B cell (primary cell): ENCODE measurements at regions not wholly inside any gene's neighbourhood (a gene's known extent, or its start where the extent isn't known, plus 50 kb on each side); places are given as distances from the start of the nearest gene placed in this dataset.
"Not testable (repeated sequence)": the region's sequence is repeated elsewhere in the genome, so short reads cannot be mapped to it uniquely, and the experiment has no call there.

Source experiments
- ATAC-seq: fragments of 200-7000 bp; cut with Tn5 transposase; one replicate; pipeline ENCODE4 v1.10.0; 2021; ENCODE audit warnings: low read depth, mild to moderate bottlenecking, moderate number of reproducible peaks, moderate library complexity
- CTCF ChIA-PET: fragments of 350-600 bp; sonication (Branson Sonifier 250); formaldehyde crosslinking; loops from one replicate; lab custom pipeline; 2021; ENCODE audit warnings: antibody characterized with exemption, inconsistent platforms; lab: Charles Lee
- POLR2A ChIA-PET: fragments of 350-600 bp; sonication (Branson Sonifier 250); formaldehyde crosslinking; loops from one replicate; lab custom pipeline; 2021; ENCODE audit warnings: antibody characterized with exemption; lab: Charles Lee
- DNase-seq: peaks from one replicate; pipeline ENCODE4 v3.0.0; 2013
- H2AFZ ChIP-seq: 2 replicates; pipeline ENCODE4 v1.6.1; 2012; ENCODE audit warnings: mild to moderate bottlenecking, low read depth, low read length; ENCODE audit not compliant: insufficient read depth, poor library complexity, severe bottlenecking
- H3K27ac ChIP-seq, 2 donors: 1 replicate in 1 of 2; 2 replicates in 1 of 2; pipeline ENCODE4 v1.5.1; 2012 to 2013; ENCODE audit warnings: low read length in 2 of 2, mild to moderate bottlenecking in 2 of 2, moderate library complexity in 1 of 2
- H3K27me3 ChIP-seq, 4 experiments: fragments of 200-600 bp in 1 of 4; sonication (generic) in 1 of 4; replicated peaks in 1 of 4; 1 replicate in 2 of 4; 2 replicates in 2 of 4; pipeline versions ENCODE4 v1.6.1 to v1.7.0; 2013 to 2016; ENCODE audit warnings: low read length in 3 of 4, mild to moderate bottlenecking in 2 of 4, mixed read lengths in 1 of 4, moderate library complexity in 1 of 4; ENCODE audit not compliant: insufficient read depth in 4 of 4, control insufficient read depth in 3 of 4; ENCODE audit errors: control extremely low read depth in 1 of 4
- H3K36me3 ChIP-seq, 2 experiments: replicated peaks in 1 of 2; 1 replicate in 1 of 2; 2 replicates in 1 of 2; pipeline versions ENCODE4 v1.6.1 to v1.7.1; 2013; ENCODE audit warnings: low read length in 1 of 2; ENCODE audit not compliant: insufficient read depth in 2 of 2, control insufficient read depth in 1 of 2; ENCODE audit errors: control extremely low read depth in 1 of 2, extremely low read depth in 1 of 2
- H3K4me1 ChIP-seq, 2 donors: fragments of 200-600 bp in 1 of 2; sonication (generic) in 1 of 2; 1 replicate in 1 of 2; 2 replicates in 1 of 2; pipeline versions ENCODE4 v1.5.1 to v1.6.1; 2013 to 2017; ENCODE audit warnings: low read length in 2 of 2; ENCODE audit not compliant: control insufficient read depth in 2 of 2, insufficient read depth in 2 of 2
- H3K4me2 ChIP-seq: replicated peaks from 2 replicates; pipeline ENCODE3; 2012; ENCODE audit warnings: mild to moderate bottlenecking, low read depth, low read length; ENCODE audit not compliant: poor library complexity, severe bottlenecking
- H3K4me3 ChIP-seq, 5 experiments: fragments of 200-600 bp in 1 of 5; sonication (generic) in 1 of 5; 1 replicate in 3 of 5; 2 replicates in 2 of 5; pipeline versions ENCODE4 v1.5.1 to v1.7.0; 2011 to 2016; ENCODE audit warnings: low read length in 4 of 5, mild to moderate bottlenecking in 4 of 5, low read depth in 2 of 5, control low read depth in 1 of 5, moderate library complexity in 1 of 5; ENCODE audit not compliant: insufficient read depth in 1 of 5; ENCODE audit errors: control extremely low read depth in 1 of 5, extremely low read depth in 1 of 5
- H3K79me2 ChIP-seq: fragments of 200-600 bp; sonication (generic); one replicate; pipeline ENCODE4 v1.6.0; 2016; ENCODE audit warnings: low read length; ENCODE audit not compliant: control insufficient read depth, insufficient read depth
- H3K9ac ChIP-seq: fragments of 200-600 bp; sonication (generic); 2 replicates; pipeline ENCODE4 v1.6.1; 2017; ENCODE audit warnings: mild to moderate bottlenecking, low read length, moderate library complexity
- H3K9me3 ChIP-seq, 3 donors: one replicate each; pipeline versions ENCODE4 v1.6.1 to v1.7.1; 2013; ENCODE audit warnings: low read length in 2 of 3; ENCODE audit not compliant: control insufficient read depth in 2 of 3, insufficient read depth in 1 of 3; ENCODE audit errors: control extremely low read depth in 1 of 3
- H4K20me1 ChIP-seq: 2 replicates; pipeline ENCODE4 v1.6.0; 2012; ENCODE audit warnings: mild to moderate bottlenecking, low read length; ENCODE audit not compliant: insufficient read depth, control insufficient read depth, poor library complexity, severe bottlenecking
- H3K27ac Mint-ChIP-seq: one replicate; pipeline ENCODE4 v1.8.0; 2021; ENCODE audit warnings: mixed read lengths
- H3K27me3 Mint-ChIP-seq: one replicate; pipeline ENCODE4 v1.8.0; 2021; ENCODE audit warnings: mixed read lengths
- H3K4me1 Mint-ChIP-seq: one replicate; pipeline ENCODE4 v1.8.0; 2021; ENCODE audit warnings: mixed read lengths
- H3K4me3 Mint-ChIP-seq: one replicate; pipeline ENCODE4 v1.8.0; 2021; ENCODE audit warnings: mixed read lengths
- H3K9me3 Mint-ChIP-seq: one replicate; pipeline ENCODE4 v1.8.0; 2022; ENCODE audit warnings: mixed read lengths; ENCODE audit not compliant: insufficient read depth
- CTCF ChIP-seq: fragments of 200-600 bp; IDR thresholded peaks from one replicate; pipeline ENCODE4 v1.8.0; 2022; ENCODE audit warnings: antibody characterized with exemption, mild to moderate bottlenecking
- EZH2 ChIP-seq: IDR thresholded peaks from 2 replicates; pipeline ENCODE4 v1.6.1; 2012; ENCODE audit warnings: borderline replicate concordance, low read depth, mild to moderate bottlenecking, moderate library complexity, low read length; ENCODE audit not compliant: insufficient read depth, poor library complexity, severe bottlenecking
- WGBS: methylation state at CpG from one replicate; pipeline ENCODE4 v1.1.5; 2013; ENCODE audit warnings: missing lambda C conversion rate; ENCODE audit not compliant: insufficient coverage; 5-methylcytosine and 5-hydroxymethylcytosine counted together
- intact Hi-C: fragments of 100-400 bp; cut with micrococcal nuclease; formaldehyde crosslinking; loops from one replicate; pipeline ENCODE4 v1.10.0; 2022

GRCh38 chr4:179165000-179165738 lies 1722.9 kb upstream of the AGA start:
- H2AFZ ChIP-seq: no peak overlapping the region
- intact Hi-C loops: no loop called here
- DNase-seq: no peak
- H3K9ac ChIP-seq: no peak overlapping the region
- no peak overlapping the region for H3K4me2 ChIP-seq
- no peak overlapping the region for H3K27ac ChIP-seq
- H3K4me1 ChIP-seq: no peaks in the 10 kb centered on the region
- no peaks in the 10 kb centered on the region for H3K36me3 ChIP-seq
- no peaks in the 10 kb centered on the region for H3K9me3 ChIP-seq
- H3K4me1 Mint-ChIP-seq: no peaks in the 10 kb centered on the region
- H3K79me2 ChIP-seq: no peaks in the 10 kb centered on the region
- H3K4me3 ChIP-seq: no peak overlapping the region
- no peaks in the 10 kb centered on the region for H3K27me3 Mint-ChIP-seq
- POLR2A ChIA-PET: no interaction called here
- CTCF ChIA-PET: no interaction called here
- WGBS: 95% methylated on average over 3 of the region's 4 CpGs
- TF ChIP-seq EZH2 (no peak), CTCF (no peak)
- H4K20me1 ChIP-seq: no peaks in the 10 kb centered on the region
- H3K27me3 ChIP-seq: no peaks in the 10 kb centered on the region
- ATAC-seq: no peak
- no peak overlapping the region for H3K27ac Mint-ChIP-seq
- no peaks in the 10 kb centered on the region for H3K9me3 Mint-ChIP-seq
- no peak overlapping the region for H3K4me3 Mint-ChIP-seq

DNA sequence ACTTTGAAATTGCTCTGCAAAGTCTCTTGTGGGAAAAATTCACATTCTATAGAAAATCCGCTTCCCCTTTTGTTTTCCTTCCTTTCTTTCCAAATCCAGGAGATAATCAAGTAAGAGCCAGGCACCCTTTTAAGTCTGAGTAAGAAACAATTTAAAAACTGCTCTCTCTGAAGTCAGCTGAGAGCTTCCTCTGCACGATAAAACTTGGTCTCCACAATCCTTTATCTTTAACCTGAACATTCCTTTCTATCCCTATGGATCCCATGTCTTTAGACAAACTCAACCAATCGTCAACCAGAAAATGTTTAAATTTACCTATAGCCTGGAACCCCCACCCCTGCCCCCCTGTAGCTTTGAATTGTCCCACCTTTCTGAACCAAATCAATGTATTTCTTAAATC lies 1723.6 kb upstream of the AGA start:
- Mint-ChIP-seq H3K27me3 (no peaks in the 10 kb centered on the region), H3K9me3 (no peaks in the 10 kb centered on the region), H3K4me3 (no peak overlapping the region), H3K4me1 (no peaks in the 10 kb centered on the region), H3K27ac (no peak overlapping the region)
- Histone ChIP-seq H3K9ac (no peak overlapping the region), H3K27ac (no peak overlapping the region), H3K4me1 (no peaks in the 10 kb centered on the region), H3K36me3 (no peaks in the 10 kb centered on the region), H3K4me3 (no peak overlapping the region), H4K20me1 (no peaks in the 10 kb centered on the region), H3K79me2 (no peaks in the 10 kb centered on the region), H3K27me3 (no peaks in the 10 kb centered on the region), H3K9me3 (peaks cover 0 to 3% (median 0%) of the 10 kb centered on the region in 3 donors), H3K4me2 (no peak overlapping the region), H2AFZ (no peak overlapping the region)
- ChIA-PET CTCF (no interaction called here), POLR2A (no interaction called here)
- TF ChIP-seq EZH2 (no peak), CTCF (no peak)
- 76% methylated on average over 3 of the region's 3 CpGs for WGBS
- no peak for DNase-seq
- intact Hi-C loops: no loop called here
- no peak for ATAC-seq

- H3K27ac ChIP-seq, DNase-seq, H3K4me1 ChIP-seq, H3K9ac ChIP-seq, H3K27me3 ChIP-seq, CTCF ChIA-PET, H3K4me3 ChIP-seq, POLR2A ChIA-PET, H3K9me3 ChIP-seq, H3K4me3 Mint-ChIP-seq, H3K4me1 Mint-ChIP-seq, H3K27ac Mint-ChIP-seq, H3K4me2 ChIP-seq, H3K79me2 ChIP-seq, H2AFZ ChIP-seq, H3K36me3 ChIP-seq, H4K20me1 ChIP-seq, H3K9me3 Mint-ChIP-seq, H3K27me3 Mint-ChIP-seq, intact Hi-C loops, ATAC-seq: not testable (repeated sequence)
- no CpG with 5 or more reads among the region's 5 CpGs for WGBS
These were observed 1728.1 kb upstream of the AGA start for GRCh38 chr4:179170308-179170707.
